AG04450 (cell line): ENCODE measurements at regions not wholly inside any gene's neighbourhood (a gene's known extent, or its start where the extent isn't known, plus 50 kb on each side); places are given as distances from the start of the nearest gene placed in this dataset.

Experiments
- CTCF ChIA-PET: fragments of 300-600, 350-600 bp; formaldehyde crosslinking; extraction: SDS; loops from one replicate; lab custom pipeline; 2022; ENCODE audit warnings: antibody characterized with exemption, inconsistent platforms; lab: Charles Lee
- POLR2A ChIA-PET: fragments of 350-600 bp; formaldehyde crosslinking; extraction: SDS; loops from one replicate; lab custom pipeline; 2021; ENCODE audit warnings: antibody characterized with exemption, inconsistent platforms; lab: Yijun Ruan, JAX
- DNase-seq: peaks from one replicate; pipeline ENCODE4 v3.0.0-alpha.2; 2011; ENCODE audit warnings: low read depth, low spot score
- H3K27ac ChIP-seq: one replicate; pipeline ENCODE4 v1.5.1; 2012; ENCODE audit warnings: low read depth, low read length, control low read depth
- H3K27me3 ChIP-seq: one replicate; pipeline ENCODE4 v1.6.0; 2012; ENCODE audit warnings: low read length; ENCODE audit not compliant: control insufficient read depth, insufficient read depth
- H3K4me3 ChIP-seq: 2 replicates; pipeline ENCODE4 v1.5.1; 2011; ENCODE audit warnings: mild to moderate bottlenecking, low read depth, low read length, control low read depth
- H3K9me3 ChIP-seq: 2 replicates; pipeline ENCODE4 v1.5.1; 2012; ENCODE audit warnings: low read length; ENCODE audit not compliant: control insufficient read depth, insufficient read depth
- CTCF ChIP-seq: IDR thresholded peaks from 2 replicates; pipeline ENCODE4 v1.5.1; 2011; ENCODE audit warnings: low read depth, low read length, control low read depth, inconsistent platforms

GRCh38 chr19:29879655-29879974, 62.4 kb upstream of the URI1 start:
- Histone ChIP-seq H3K27ac (no peak overlapping the region), H3K9me3 (no peaks in the 10 kb centered on the region; the same call in 1 of the 2 replicates), H3K27me3 (no peaks in the 10 kb centered on the region), H3K4me3 (no peak overlapping the region)
- no peak for DNase-seq
- no peak for TF ChIP-seq CTCF
- POLR2A ChIA-PET: interaction anchor here (0.6 kb wide), 1 partner anchor 64 kb away, joined by 6 read pairs; no protein-coding TSS in a partner anchor
- CTCF ChIA-PET: no interaction called here

- DNase-seq: no peak
- Histone ChIP-seq H3K27me3 (no peaks in the 10 kb centered on the region), H3K9me3 (no peaks in the 10 kb centered on the region; the same call in 1 of the 2 replicates), H3K27ac (no peak overlapping the region), H3K4me3 (no peak overlapping the region)
- no peak for TF ChIP-seq CTCF
- POLR2A ChIA-PET: no interaction called here
- CTCF ChIA-PET: interaction anchor here (0.6 kb wide), 1 partner anchor 105 kb away, joined by 3 read pairs; no protein-coding TSS in a partner anchor
These were observed 61.4 kb upstream of the URI1 start for GRCh38 chr19:29880498-29881081.

- Histone ChIP-seq H3K27me3 (no peaks in the 10 kb centered on the region), H3K4me3 (no peak overlapping the region), H3K9me3 (no peaks in the 10 kb centered on the region; the same call in 1 of the 2 replicates), H3K27ac (no peak overlapping the region)
- POLR2A ChIA-PET: no interaction called here
- no peak for TF ChIP-seq CTCF
- DNase-seq: no peak
- CTCF ChIA-PET: interaction anchor here (0.6 kb wide), 1 partner anchor 105 kb away, joined by 3 read pairs; no protein-coding TSS in a partner anchor
These were observed 60.7 kb upstream of the URI1 start for GRCh38 chr19:29881386-29881785.

GRCh38 chr19:29882719-29883105, 59.3 kb upstream of the URI1 start:
- DNase-seq: no peak
- Histone ChIP-seq H3K27me3 (no peaks in the 10 kb centered on the region), H3K4me3 (no peak overlapping the region), H3K9me3 (no peaks in the 10 kb centered on the region; the same call in 1 of the 2 replicates), H3K27ac (no peak overlapping the region)
- ChIA-PET CTCF (interaction anchor here (0.9 to 1.1 kb wide), 2 partner anchors 8 to 166 kb away, joined by 4 read pairs; no protein-coding TSS in a partner anchor), POLR2A (no interaction called here)
- TF ChIP-seq CTCF: no peak

GRCh38 chr19:29884044-29884443, 58.0 kb upstream of the URI1 start:
- Histone ChIP-seq H3K4me3 (no peak overlapping the region), H3K9me3 (no peaks in the 10 kb centered on the region; the same call in 1 of the 2 replicates), H3K27ac (no peak overlapping the region), H3K27me3 (no peaks in the 10 kb centered on the region)
- ChIA-PET CTCF (interaction anchor here (1.1 kb wide), 1 partner anchor 167 kb away, joined by 4 read pairs; no protein-coding TSS in a partner anchor), POLR2A (no interaction called here)
- DNase-seq: no peak
- no peak for TF ChIP-seq CTCF
